NCI-H1436 treated with DMSO at 0.1 percent for 48 hours (cell line): ENCODE measurements at regions not wholly inside any gene's neighbourhood (a gene's known extent, or its start where the extent isn't known, plus 50 kb on each side); places are given as distances from the start of the nearest gene placed in this dataset.
"Not testable (repeated sequence)": the region's sequence is repeated elsewhere in the genome, so short reads cannot be mapped to it uniquely, and the experiment has no call there.

Source experiments
- DNase-seq: peaks from one replicate; lab custom pipeline; 2025; lab: John Stamatoyannopoulos, UW

- DNase-seq, result no peak
These were observed 88.1 kb upstream of the WDR44 start for GRCh38 chrX:118257781-118258180.

GRCh38 chrX:118259213-118259612, 86.7 kb upstream of the WDR44 start:
- no peak for DNase-seq

- no peak for DNase-seq
These were observed 84.8 kb upstream of the WDR44 start for GRCh38 chrX:118261151-118261550.

GRCh38 chrX:118271775-118272174, 74.1 kb upstream of the WDR44 start:
- peak; percentile 48 for DNase-seq

GRCh38 chrX:118272242-118272641, 73.7 kb upstream of the WDR44 start:
- DNase-seq, result no peak

GRCh38 chrX:118286066-118286762, 59.7 kb upstream of the WDR44 start:
- no peak for DNase-seq

- not testable (repeated sequence) for DNase-seq
These were observed 50.1 kb upstream of the WDR44 start for GRCh38 chrX:118295818-118296217.
